Mucosa of rectum (tissue), 2 donors: ENCODE measurements at regions not wholly inside any gene's neighbourhood (a gene's known extent, or its start where the extent isn't known, plus 50 kb on each side); places are given as distances from the start of the nearest gene placed in this dataset.
A peak's percentile ranks its signal among the peaks of the same experiment; 100 is the strongest.
"Not testable (repeated sequence)": the region's sequence is repeated elsewhere in the genome, so short reads cannot be mapped to it uniquely, and the experiment has no call there.

Experiments used
- H3K27ac ChIP-seq, 2 donors: one replicate each; pipeline ENCODE4 v1.7.0; 2013; ENCODE audit warnings: inconsistent platforms in 2 of 2, low read depth in 2 of 2, low read length in 2 of 2
- H3K27me3 ChIP-seq, 2 donors: one replicate each; pipeline ENCODE4 v1.7.0; 2013; ENCODE audit warnings: low read length in 2 of 2; ENCODE audit not compliant: control insufficient read depth in 2 of 2, insufficient read depth in 2 of 2
- H3K36me3 ChIP-seq, 2 donors: one replicate each; pipeline ENCODE4 v1.7.0; 2013; ENCODE audit warnings: low read length in 2 of 2; ENCODE audit not compliant: control insufficient read depth in 2 of 2, insufficient read depth in 2 of 2
- H3K4me1 ChIP-seq, 2 donors: one replicate each; pipeline ENCODE4 v1.7.0; 2013; ENCODE audit warnings: low read length in 2 of 2, mild to moderate bottlenecking in 1 of 2; ENCODE audit not compliant: control insufficient read depth in 2 of 2, insufficient read depth in 2 of 2
- H3K4me3 ChIP-seq, 2 donors: one replicate each; pipeline ENCODE4 v1.7.0; 2013; ENCODE audit warnings: low read length in 2 of 2
- H3K9ac ChIP-seq, 2 donors: one replicate each; pipeline ENCODE4 v1.7.0; 2013; ENCODE audit warnings: low read length in 2 of 2, low read depth in 1 of 2, mild to moderate bottlenecking in 1 of 2
- H3K9me3 ChIP-seq, 2 donors: one replicate each; pipeline ENCODE4 v1.7.0; 2013; ENCODE audit warnings: low read length in 2 of 2; ENCODE audit not compliant: control insufficient read depth in 2 of 2
- donor health status: healthy.
- donor health status: Normal muscosa, but diverticular disease.

- Histone ChIP-seq H3K9me3 (no peaks in the 10 kb centered on the region), H3K4me3 (no peak overlapping the region), H3K27ac (no peak overlapping the region), H3K27me3 (no peaks in the 10 kb centered on the region), H3K9ac (no peak overlapping the region), H3K4me1 (peaks cover 5 to 11% of the 10 kb centered on the region in 2 donors), H3K36me3 (no peaks in the 10 kb centered on the region)
Observed at GRCh38 chr6:81897793-81898192, 145.3 kb upstream of the TENT5A start.

- no peak overlapping the region for H3K27ac ChIP-seq
- H3K4me3 ChIP-seq, result no peak overlapping the region
- H3K4me1 ChIP-seq, result peaks cover 5 to 11% of the 10 kb centered on the region in 2 donors
- H3K9ac ChIP-seq, result no peak overlapping the region
- no peaks in the 10 kb centered on the region for H3K27me3 ChIP-seq
- no peaks in the 10 kb centered on the region for H3K9me3 ChIP-seq
- H3K36me3 ChIP-seq, result no peaks in the 10 kb centered on the region
Observed at GRCh38 chr6:81896525-81897503, 144.3 kb upstream of the TENT5A start.

- Histone ChIP-seq H3K27ac (peak overlapping the region in 1 of 2 donors; percentile 34), H3K9ac (no peak overlapping the region), H3K36me3 (no peaks in the 10 kb centered on the region), H3K4me1 (peaks cover 5 to 11% of the 10 kb centered on the region in 2 donors), H3K9me3 (no peaks in the 10 kb centered on the region), H3K4me3 (no peak overlapping the region), H3K27me3 (no peaks in the 10 kb centered on the region)
Observed at GRCh38 chr6:81895511-81896185, 143.2 kb upstream of the TENT5A start.

GRCh38 chr6:81894788-81895271 is 142.3 kb upstream of the TENT5A start:
- Histone ChIP-seq H3K36me3 (no peaks in the 10 kb centered on the region), H3K27ac (no peak overlapping the region), H3K4me1 (peaks cover 5 to 11% of the 10 kb centered on the region in 2 donors), H3K9me3 (no peaks in the 10 kb centered on the region), H3K4me3 (no peak overlapping the region), H3K27me3 (no peaks in the 10 kb centered on the region), H3K9ac (no peak overlapping the region)

- peaks cover 5 to 11% of the 10 kb centered on the region in 2 donors for H3K4me1 ChIP-seq
- no peaks in the 10 kb centered on the region for H3K27me3 ChIP-seq
- no peak overlapping the region for H3K27ac ChIP-seq
- H3K4me3 ChIP-seq, result no peak overlapping the region
- no peaks in the 10 kb centered on the region for H3K36me3 ChIP-seq
- H3K9ac ChIP-seq, result no peak overlapping the region
- no peaks in the 10 kb centered on the region for H3K9me3 ChIP-seq
Observed at GRCh38 chr6:81894306-81894705, 141.8 kb upstream of the TENT5A start.

GRCh38 chr6:81892891-81893290 is 140.4 kb upstream of the TENT5A start:
- no peak overlapping the region for H3K9ac ChIP-seq

GRCh38 chr6:81891874-81892273 is 139.4 kb upstream of the TENT5A start:
- Histone ChIP-seq H3K4me3 (no peak overlapping the region), H3K9ac (no peak overlapping the region), H3K9me3 (no peaks in the 10 kb centered on the region), H3K4me1 (no peaks in the 10 kb centered on the region), H3K27me3 (no peaks in the 10 kb centered on the region), H3K36me3 (no peaks in the 10 kb centered on the region), H3K27ac (no peak overlapping the region)

More at GRCh38 chr6:81892891-81893290, 140.4 kb upstream of the TENT5A start:
- Histone ChIP-seq H3K4me1 (peaks cover 5 to 7% of the 10 kb centered on the region in 2 donors), H3K27ac (no peak overlapping the region), H3K36me3 (no peaks in the 10 kb centered on the region), H3K9me3 (no peaks in the 10 kb centered on the region), H3K4me3 (no peak overlapping the region), H3K27me3 (no peaks in the 10 kb centered on the region)

GRCh38 chr6:81890846-81891245 is 138.4 kb upstream of the TENT5A start:
- Histone ChIP-seq H3K27ac (no peak overlapping the region), H3K4me3 (no peak overlapping the region), H3K36me3 (no peaks in the 10 kb centered on the region), H3K9me3 (no peaks in the 10 kb centered on the region), H3K9ac (no peak overlapping the region), H3K27me3 (no peaks in the 10 kb centered on the region), H3K4me1 (no peaks in the 10 kb centered on the region)

GRCh38 chr6:81889377-81890053 is 137.0 kb upstream of the TENT5A start:
- Histone ChIP-seq H3K27me3 (no peaks in the 10 kb centered on the region), H3K9me3 (no peaks in the 10 kb centered on the region), H3K9ac (no peak overlapping the region), H3K36me3 (no peaks in the 10 kb centered on the region), H3K4me3 (no peak overlapping the region), H3K27ac (no peak overlapping the region), H3K4me1 (no peaks in the 10 kb centered on the region)

GRCh38 chr6:81886909-81887308 is 134.4 kb upstream of the TENT5A start:
- not testable (repeated sequence) for H3K4me3 ChIP-seq, H3K4me1 ChIP-seq, H3K27ac ChIP-seq, H3K9me3 ChIP-seq, H3K27me3 ChIP-seq, H3K36me3 ChIP-seq, H3K9ac ChIP-seq
